ENCODE measurements at regions not wholly inside any gene's neighbourhood (a gene's known extent, or its start where the extent isn't known, plus 50 kb on each side); places are given as distances from the start of the nearest gene placed in this dataset.

DNA sequence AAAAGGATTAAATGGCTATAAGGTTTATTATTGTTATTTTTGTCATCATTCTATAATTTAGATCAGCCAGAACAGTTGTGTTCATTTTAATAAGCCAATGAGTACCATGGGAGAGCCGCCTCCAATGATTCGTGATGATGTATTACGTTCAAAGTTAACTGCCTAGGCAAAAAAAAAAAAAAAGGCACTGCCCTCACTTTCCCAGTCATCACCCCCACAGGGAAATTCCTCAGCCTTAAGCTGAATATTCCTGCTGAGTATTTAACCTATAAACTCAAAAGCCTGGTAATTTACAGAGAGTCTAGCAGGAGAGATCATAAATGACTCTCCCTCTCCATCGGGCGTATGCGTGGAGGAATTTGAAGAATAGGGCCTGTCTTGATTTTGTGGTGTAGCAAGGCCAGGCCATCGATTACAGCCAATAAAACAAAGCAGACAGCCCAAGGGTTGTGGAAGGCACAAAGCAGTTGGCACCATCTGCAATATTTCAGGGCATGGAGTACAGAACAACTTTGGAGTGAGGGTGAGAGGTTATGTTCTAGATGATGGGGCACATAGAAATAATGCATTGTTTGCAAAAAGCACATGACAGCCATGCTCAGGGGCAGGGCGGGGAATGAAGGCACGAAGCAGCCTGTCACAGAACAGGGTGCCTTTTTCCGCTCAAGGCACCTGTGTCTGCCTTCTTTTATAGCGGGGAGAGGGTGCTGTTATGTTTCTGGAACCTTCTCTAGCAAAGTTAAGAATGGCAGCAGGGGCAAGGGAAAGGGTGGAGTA, 138.2 kb upstream of the DTNBP1 start:
- DNase-seq = no peak
- Mint-ChIP-seq H3K27ac (no peak overlapping the region), H3K27me3 (ENCODE audit: low read depth in 3 of 3) (peaks cover 0 to 5% (median 2%) of the 10 kb centered on the region in 3 donors), H3K4me3 (no peak overlapping the region), H3K36me3 (peaks cover 1 to 6% of the 10 kb centered on the region in 2 donors), H3K4me1 (peaks cover 9% of the 10 kb centered on the region), H3K9me3 (peaks cover 14 to 28% (median 19%) of the 10 kb centered on the region in 7 donors)
- no peak overlapping the region for H3K4me3 ChIP-seq (replicated peaks in 1 of 3; ENCODE audit: low read depth in 2 of 3, low read length in 3 of 3)
- no peak overlapping the region for H3K27ac ChIP-seq (ENCODE audit: low read depth in 1 of 2, low read length in 2 of 2)
- no peak overlapping the region for H3K9ac ChIP-seq (ENCODE audit: insufficient read depth, low read length, poor library complexity, severe bottlenecking)
- H3K27me3 ChIP-seq (ENCODE audit: control insufficient read depth in 2 of 2, insufficient read depth in 2 of 2, low read length in 2 of 2) = no peaks in the 10 kb centered on the region
- H4K20me1 ChIP-seq (ENCODE audit: insufficient read depth, low read length) = no peaks in the 10 kb centered on the region
- peaks cover 13 to 20% of the 10 kb centered on the region in 2 donors for H3K9me3 ChIP-seq (replicated peaks in 1 of 2; ENCODE audit: control insufficient read depth in 1 of 2, insufficient read depth in 1 of 2, low read length in 2 of 2)
- H3K4me2 ChIP-seq (replicated peaks; ENCODE audit: extremely low read depth, low read length, poor library complexity, severe bottlenecking) = no peak overlapping the region
- TF ChIP-seq, protein P1, sequence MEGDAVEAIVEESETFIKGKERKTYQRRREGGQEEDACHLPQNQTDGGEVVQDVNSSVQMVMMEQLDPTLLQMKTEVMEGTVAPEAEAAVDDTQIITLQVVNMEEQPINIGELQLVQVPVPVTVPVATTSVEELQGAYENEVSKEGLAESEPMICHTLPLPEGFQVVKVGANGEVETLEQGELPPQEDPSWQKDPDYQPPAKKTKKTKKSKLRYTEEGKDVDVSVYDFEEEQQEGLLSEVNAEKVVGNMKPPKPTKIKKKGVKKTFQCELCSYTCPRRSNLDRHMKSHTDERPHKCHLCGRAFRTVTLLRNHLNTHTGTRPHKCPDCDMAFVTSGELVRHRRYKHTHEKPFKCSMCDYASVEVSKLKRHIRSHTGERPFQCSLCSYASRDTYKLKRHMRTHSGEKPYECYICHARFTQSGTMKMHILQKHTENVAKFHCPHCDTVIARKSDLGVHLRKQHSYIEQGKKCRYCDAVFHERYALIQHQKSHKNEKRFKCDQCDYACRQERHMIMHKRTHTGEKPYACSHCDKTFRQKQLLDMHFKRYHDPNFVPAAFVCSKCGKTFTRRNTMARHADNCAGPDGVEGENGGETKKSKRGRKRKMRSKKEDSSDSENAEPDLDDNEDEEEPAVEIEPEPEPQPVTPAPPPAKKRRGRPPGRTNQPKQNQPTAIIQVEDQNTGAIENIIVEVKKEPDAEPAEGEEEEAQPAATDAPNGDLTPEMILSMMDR (IDR thresholded peaks at IDR 0.05) = no peak
- H3K79me2 ChIP-seq (ENCODE audit: insufficient read depth, low read length) = no peaks in the 10 kb centered on the region
- H2AFZ ChIP-seq (ENCODE audit: insufficient read depth, low read depth, low read length, poor library complexity, severe bottlenecking) = no peak overlapping the region
- WGBS (ENCODE audit: insufficient coverage) = 100% methylated on average over 5 of the region's 11 CpGs
- intact Hi-C loops (cut with micrococcal nuclease) = no loop called here
- H3K36me3 ChIP-seq (replicated peaks in 1 of 2; ENCODE audit: control insufficient read depth in 1 of 2, insufficient read depth in 2 of 2, low read length in 2 of 2) = no peaks in the 10 kb centered on the region
- peaks cover 3% of the 10 kb centered on the region in 2 donors for H3K4me1 ChIP-seq (ENCODE audit: control insufficient read depth in 1 of 2, insufficient read depth in 2 of 2, low read length in 2 of 2)

DNA sequence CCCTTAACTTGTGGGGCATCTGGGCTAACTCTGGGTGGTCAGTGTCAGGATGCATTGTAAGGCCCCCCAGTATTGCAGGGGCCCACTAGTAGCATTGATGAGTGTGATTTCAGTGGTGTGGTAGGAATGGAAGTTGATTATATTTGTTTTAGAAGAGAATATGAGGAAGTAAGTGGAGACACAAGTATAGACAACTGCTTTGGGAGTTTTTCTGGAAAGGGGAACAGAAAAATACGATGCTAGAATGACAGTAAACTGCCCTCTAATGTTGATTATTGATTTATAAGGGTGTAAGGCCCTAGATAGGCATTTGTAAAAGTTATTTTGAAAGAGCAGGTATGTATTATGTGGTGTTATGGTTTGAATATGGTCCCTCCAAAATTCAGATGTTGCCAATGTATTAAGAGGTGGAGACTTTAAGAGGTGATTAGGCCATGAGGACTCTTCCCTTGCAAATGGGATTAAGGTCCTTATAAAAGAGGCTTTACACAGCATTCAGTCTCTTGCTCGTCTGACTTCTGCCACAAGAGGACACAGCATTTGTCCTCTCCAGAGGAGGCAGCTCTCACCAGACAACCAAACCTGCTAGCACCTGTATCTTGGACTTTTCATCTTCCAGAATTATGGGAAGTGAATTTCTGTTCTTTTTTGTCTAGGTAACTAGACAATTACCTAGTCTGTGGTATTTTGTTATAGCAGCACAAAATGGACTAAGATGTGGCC, 135.9 kb upstream of the DTNBP1 start:
- no peak overlapping the region for H3K4me3 ChIP-seq (replicated peaks in 1 of 3; ENCODE audit: low read depth in 2 of 3, low read length in 3 of 3)
- Mint-ChIP-seq H3K27me3 (ENCODE audit: low read depth in 3 of 3) (peaks cover 0 to 1% (median 0%) of the 10 kb centered on the region in 3 donors), H3K4me1 (peaks cover 19% of the 10 kb centered on the region), H3K36me3 (peaks cover 2 to 6% of the 10 kb centered on the region in 2 donors), H3K9me3 (peaks cover 14 to 28% (median 20%) of the 10 kb centered on the region in 7 donors), H3K27ac (no peak overlapping the region), H3K4me3 (no peak overlapping the region)
- H3K36me3 ChIP-seq (replicated peaks in 1 of 2; ENCODE audit: control insufficient read depth in 1 of 2, insufficient read depth in 2 of 2, low read length in 2 of 2) = no peaks in the 10 kb centered on the region
- H3K9ac ChIP-seq (ENCODE audit: insufficient read depth, low read length, poor library complexity, severe bottlenecking) = no peak overlapping the region
- H2AFZ ChIP-seq (ENCODE audit: insufficient read depth, low read depth, low read length, poor library complexity, severe bottlenecking) = no peak overlapping the region
- H3K9me3 ChIP-seq (replicated peaks in 1 of 2; ENCODE audit: control insufficient read depth in 1 of 2, insufficient read depth in 1 of 2, low read length in 2 of 2) = peaks cover 13 to 20% of the 10 kb centered on the region in 2 donors
- H3K4me2 ChIP-seq (replicated peaks; ENCODE audit: extremely low read depth, low read length, poor library complexity, severe bottlenecking) = no peak overlapping the region
- H3K79me2 ChIP-seq (ENCODE audit: insufficient read depth, low read length) = no peaks in the 10 kb centered on the region
- no peaks in the 10 kb centered on the region for H4K20me1 ChIP-seq (ENCODE audit: insufficient read depth, low read length)
- WGBS (ENCODE audit: insufficient coverage) = 25% methylated on average over 1 of the region's 2 CpGs
- H3K27ac ChIP-seq (ENCODE audit: low read depth in 1 of 2, low read length in 2 of 2) = no peak overlapping the region
- TF ChIP-seq, protein P1 (IDR thresholded peaks at IDR 0.05) = no peak
- peaks cover 13 to 15% of the 10 kb centered on the region in 2 donors for H3K4me1 ChIP-seq (ENCODE audit: control insufficient read depth in 1 of 2, insufficient read depth in 2 of 2, low read length in 2 of 2)
- no peak for DNase-seq
- H3K27me3 ChIP-seq (ENCODE audit: control insufficient read depth in 2 of 2, insufficient read depth in 2 of 2, low read length in 2 of 2) = no peaks in the 10 kb centered on the region
- intact Hi-C loops (cut with micrococcal nuclease) = no loop called here

Data from CD14-positive monocyte (primary cell).